Activated CD4-positive, alpha-beta T cell treated with anti-CD3 and anti-CD28 coated beads, Interleukin-2, amount 50 U/mL, for 16 hours (primary cell): ENCODE measurements at regions not wholly inside any gene's neighbourhood (a gene's known extent, or its start where the extent isn't known, plus 50 kb on each side); places are given as distances from the start of the nearest gene placed in this dataset.
"Not testable (repeated sequence)": the region's sequence is repeated elsewhere in the genome, so short reads cannot be mapped to it uniquely, and the experiment has no call there.

Experiments
- DNase-seq: peaks from one replicate; pipeline ENCODE4 v3.0.0-alpha.2; 2020

GRCh38 chr3:167100651-167101050 lies 279.4 kb downstream of the ZBBX start:
- DNase-seq = no peak

DNA sequence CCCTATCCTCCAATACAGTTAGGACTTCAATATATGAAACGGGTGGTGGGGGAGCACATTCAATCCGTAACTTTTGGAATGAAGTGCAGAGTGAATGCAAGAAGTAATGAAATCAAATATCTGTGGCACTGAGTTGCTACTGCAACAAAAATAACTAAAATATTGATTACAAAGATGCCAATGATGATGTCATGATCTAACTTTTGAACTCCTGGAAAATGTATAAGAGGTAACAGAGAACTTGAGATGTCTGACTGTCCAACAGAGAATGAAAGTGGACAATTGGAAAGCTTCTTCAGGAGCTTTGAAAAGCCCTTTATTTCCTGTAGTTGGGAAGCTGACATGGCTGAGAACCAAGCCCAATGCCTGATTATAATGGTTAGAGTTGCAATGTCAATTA lies 279.9 kb downstream of the ZBBX start:
- no peak for DNase-seq

GRCh38 chr3:167095976-167096375 lies 284.1 kb downstream of the ZBBX start:
- no peak for DNase-seq

DNA sequence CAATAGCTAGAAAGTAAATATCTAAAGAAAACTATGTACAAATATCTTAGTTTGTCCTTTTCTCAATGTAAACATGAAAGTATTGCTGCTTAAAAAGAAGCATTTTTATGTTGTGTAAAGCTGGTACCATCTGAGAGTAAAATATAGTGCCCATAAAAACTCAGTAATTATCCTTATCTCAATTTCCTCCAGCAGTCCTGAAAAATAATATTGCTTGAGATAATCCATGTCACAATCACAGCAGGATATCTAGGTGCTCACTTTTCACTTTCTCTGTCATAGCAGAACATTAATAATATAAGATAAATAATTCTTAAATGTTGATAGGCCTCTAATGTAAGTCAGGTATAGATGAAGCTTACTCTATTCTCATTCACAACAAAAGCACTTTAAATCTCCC lies 285.5 kb downstream of the ZBBX start:
- DNase-seq = no peak

DNA sequence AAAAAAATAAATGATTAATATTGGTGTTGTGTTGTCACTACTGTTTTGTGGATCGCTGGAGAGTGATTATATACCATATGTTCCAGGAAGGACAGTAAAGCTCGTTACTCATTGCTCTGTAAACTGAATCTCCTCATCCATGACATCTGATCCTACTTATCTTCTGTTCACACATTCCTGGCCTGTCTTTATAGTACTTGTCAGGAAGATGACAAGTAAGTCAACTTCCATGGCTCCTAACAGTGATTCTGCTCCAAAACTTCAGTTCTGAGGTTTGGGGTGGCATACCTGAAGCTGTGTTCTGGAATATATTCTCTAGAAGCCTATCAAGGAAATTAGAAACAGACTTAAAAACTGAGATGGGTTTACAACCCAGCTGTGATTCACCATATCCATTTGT lies 288.9 kb downstream of the ZBBX start:
- no peak for DNase-seq

DNA sequence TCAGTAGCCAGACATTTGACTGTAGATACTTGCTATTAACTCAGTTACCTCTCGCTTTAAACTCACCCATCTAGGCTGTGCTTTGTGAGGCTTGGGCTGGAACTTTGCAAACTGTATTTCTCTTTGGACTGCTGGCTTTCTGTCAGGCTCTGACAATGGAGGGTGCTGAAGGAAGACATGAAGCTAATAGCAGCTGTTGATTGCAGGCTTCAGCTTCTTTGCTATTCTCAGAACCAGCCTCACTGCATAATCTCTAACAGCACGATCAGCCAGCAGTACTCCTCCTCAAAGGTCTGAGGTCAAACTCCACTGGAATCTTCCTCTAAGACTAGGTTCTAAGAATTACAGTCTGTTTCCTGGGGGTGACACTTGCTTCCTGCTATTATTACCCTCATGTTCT lies 295.6 kb downstream of the ZBBX start:
- no peak for DNase-seq

DNA sequence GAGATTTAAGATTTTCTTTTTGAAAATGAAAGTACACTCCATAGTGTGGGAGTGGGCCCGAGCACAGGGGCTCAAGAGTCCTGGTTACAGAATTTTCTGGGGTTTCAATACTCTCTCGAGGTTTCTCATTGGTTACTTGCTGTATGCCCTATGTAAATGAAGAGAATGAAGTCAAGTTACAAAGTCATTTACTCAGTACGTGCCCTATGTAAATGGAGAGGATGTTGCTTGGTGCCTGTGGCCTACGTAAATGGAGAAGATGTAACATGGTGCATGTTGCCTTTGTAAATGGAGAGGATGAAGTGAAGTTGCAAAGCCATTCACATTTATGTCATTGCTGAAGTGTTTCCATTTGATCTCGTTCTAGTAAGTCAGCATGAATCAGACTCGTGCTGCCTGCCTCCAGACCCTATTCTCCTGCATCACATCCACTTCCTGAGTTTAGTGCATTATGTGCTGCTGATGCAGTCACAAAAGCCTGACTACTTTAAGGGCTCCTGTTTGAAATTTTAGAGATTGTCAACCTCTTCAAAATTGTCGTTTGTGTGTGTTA lies 302.0 kb downstream of the ZBBX start:
- no peak for DNase-seq

DNA sequence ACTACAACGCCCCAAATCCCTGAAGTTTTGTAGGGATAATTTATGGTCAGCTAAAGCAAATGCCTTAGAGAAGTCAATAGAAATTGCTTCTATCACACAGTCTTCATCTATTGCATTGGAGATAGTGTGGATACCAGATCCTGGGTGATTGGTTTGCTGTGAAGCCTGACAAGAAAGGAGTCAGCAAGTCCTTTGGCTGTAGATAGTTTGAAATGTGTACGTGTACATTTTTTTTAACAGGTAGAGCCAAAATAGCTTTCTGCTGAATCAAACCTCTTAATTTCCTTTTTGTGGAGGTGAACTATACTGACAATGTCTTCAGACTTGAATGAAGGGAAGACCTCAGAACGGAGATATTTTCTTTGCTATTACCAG lies 312.3 kb downstream of the ZBBX start:
- DNase-seq = no peak

GRCh38 chr3:167066977-167067786 lies 312.9 kb downstream of the ZBBX start:
- no peak for DNase-seq

GRCh38 chr3:167057581-167057980 lies 322.5 kb downstream of the ZBBX start:
- DNase-seq = no peak

DNA sequence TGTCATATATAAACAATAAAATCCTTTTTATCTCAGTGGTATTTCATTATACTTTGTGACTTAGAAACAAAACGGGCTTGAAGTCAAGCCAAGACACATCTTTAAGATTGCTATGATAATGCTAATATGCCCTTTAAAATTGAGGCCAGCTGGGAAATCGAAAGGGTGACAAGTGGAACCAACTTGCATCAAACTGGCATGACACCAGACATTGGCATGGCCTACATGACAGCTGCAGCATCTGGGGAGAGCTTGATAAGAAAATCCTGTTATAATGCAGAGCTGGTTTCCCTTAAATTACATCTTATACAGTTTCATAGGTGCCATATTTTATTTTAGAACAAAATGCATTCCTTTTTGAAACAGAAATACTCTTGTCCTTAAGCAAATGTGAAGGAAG lies 325.2 kb downstream of the ZBBX start:
- DNase-seq = no peak

- no peak for DNase-seq
Measured at GRCh38 chr3:167051421-167051820, 328.7 kb downstream of the ZBBX start.

DNA sequence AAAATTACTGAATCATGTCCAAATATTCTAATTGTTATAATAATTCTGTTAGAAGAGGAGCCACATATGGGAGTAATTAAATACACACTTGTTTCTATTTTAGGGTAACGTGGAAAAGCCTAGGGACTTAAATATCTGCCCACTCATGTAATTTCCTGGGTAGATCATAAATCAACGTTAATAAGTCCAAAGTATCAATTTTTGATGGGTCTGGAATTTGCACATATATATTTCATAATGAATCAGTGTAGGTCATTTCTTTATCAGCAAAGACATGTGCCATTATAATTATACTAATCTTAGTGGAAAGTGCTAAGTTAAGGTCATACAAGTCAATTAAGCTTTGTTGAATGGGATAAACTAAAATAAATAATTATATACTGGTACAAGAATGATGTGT lies 346.2 kb downstream of the ZBBX start:
- DNase-seq = no peak

GRCh38 chr3:167032267-167032876 lies 347.7 kb downstream of the ZBBX start:
- DNase-seq = no peak

GRCh38 chr3:167031364-167032049 lies 348.6 kb downstream of the ZBBX start:
- DNase-seq = no peak

DNA sequence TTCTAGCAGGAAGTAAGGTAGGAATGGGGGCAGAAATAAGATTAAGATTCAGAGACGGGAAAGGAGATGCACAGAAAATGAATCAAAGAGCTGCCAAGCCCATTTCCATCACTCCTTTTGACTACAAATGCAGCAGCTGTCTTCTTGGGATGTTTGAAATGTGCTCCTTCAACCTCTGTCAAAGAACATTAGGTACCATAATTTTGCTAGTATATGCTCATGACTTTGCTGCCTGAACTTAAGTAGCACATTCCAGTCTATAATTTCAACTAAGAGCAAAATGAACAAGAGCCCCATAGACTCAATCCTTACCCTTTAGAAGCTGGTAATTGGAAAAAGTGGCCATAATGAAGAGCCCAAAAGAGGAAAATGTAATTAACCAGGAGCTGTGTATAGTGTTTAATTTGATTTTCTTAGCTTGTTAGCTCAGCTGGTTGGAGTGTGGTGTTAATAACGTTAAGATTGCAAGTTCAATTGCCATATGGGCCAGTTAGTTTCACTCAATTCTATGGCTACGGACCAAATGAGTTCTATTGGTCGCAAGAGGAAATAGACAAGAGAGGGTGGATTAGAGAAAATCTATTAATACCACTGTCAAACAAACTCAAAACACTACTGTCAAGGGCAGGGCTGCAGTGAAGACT lies 349.9 kb downstream of the ZBBX start:
- no peak for DNase-seq

- not testable (repeated sequence) for DNase-seq
Measured at GRCh38 chr3:167019503-167019902, 360.6 kb downstream of the ZBBX start.

- not testable (repeated sequence) for DNase-seq
Measured at GRCh38 chr3:167018591-167019111, 361.4 kb downstream of the ZBBX start.

- no peak for DNase-seq
Measured at GRCh38 chr3:167012691-167013090, 367.4 kb downstream of the ZBBX start.

GRCh38 chr3:167008791-167009190 lies 371.3 kb downstream of the ZBBX start:
- DNase-seq = no peak

GRCh38 chr3:167001374-167001773 lies 378.7 kb downstream of the ZBBX start:
- DNase-seq = no peak

DNA sequence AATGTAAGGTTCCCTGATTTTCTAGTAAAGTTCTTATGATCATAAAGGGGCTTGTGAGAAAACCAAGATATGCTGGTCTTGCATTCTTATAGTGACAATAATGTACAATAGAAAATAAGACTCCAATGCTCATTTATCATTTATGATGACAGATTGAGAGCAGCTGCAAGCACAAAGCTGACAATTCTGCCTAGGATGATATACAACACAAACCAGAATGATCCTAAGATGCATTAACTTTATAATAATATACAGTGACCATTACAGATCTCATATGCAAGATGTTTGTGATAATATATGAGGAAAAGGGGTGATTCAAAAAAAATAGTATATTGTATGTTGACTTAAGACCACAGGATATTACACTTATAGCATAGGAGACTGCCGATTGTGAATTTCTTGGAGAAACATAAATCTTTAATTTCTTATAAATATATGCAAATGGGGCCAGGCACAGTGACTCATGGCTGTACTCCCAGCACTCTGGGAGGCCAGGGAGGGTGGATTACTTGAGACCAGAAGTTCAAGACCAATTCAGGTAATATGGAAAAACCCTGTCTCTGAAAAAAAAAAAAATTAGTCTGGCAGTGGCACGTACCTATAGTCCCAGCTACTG lies 387.0 kb downstream of the ZBBX start:
- no peak for DNase-seq

DNA sequence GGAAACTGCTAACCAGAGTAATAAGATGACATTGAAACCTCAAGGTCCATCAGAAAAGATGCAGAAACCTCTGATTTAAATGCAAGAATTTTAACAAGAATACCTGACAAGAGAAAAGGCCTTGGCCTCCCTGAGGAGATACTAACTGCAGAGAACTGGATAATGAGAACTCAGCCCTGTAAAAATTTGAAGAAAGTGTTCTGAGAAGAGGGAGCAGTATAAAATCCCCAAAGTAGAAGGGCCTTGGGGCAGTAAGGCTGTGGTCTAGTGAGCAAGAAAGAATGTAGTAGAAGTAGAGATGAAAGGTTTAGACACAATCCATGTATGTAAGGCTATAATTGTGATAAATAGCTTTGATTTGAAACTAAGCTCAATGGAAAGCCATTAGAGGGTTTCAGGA lies 394.1 kb downstream of the ZBBX start:
- no peak for DNase-seq
